Cardiac muscle cell (in vitro differentiated cells and primary cell): ENCODE measurements at regions not wholly inside any gene's neighbourhood (a gene's known extent, or its start where the extent isn't known, plus 50 kb on each side); places are given as distances from the start of the nearest gene placed in this dataset.
A peak's percentile ranks its signal among the peaks of the same experiment; 100 is the strongest.

Experiments used
- DNase-seq, 2 donors: peaks; one replicate each; pipeline versions ENCODE4 v3.0.0 to v3.0.0-alpha.2; 2010 to 2017; ENCODE audit warnings: low read depth in 1 of 2, low spot score in 1 of 2
- H3K27ac ChIP-seq: fragments of 200-600 bp; sonication (generic); 2 replicates; pipeline ENCODE4 v1.5.1; 2016
- H3K27me3 ChIP-seq: fragments of 200-600 bp; sonication (generic); 2 replicates; pipeline ENCODE4 v1.6.0; 2016; ENCODE audit warnings: control low read depth
- H3K36me3 ChIP-seq: fragments of 200-600 bp; sonication (generic); 2 replicates; pipeline ENCODE4 v1.5.1; 2016; ENCODE audit warnings: control low read depth
- H3K4me1 ChIP-seq: fragments of 200-600 bp; sonication (generic); 2 replicates; pipeline ENCODE4 v1.8.1; 2017; ENCODE audit warnings: low read depth, mild to moderate bottlenecking, mixed run types
- H3K4me3 ChIP-seq: fragments of 200-600 bp; sonication (generic); 2 replicates; pipeline ENCODE4 v1.5.1; 2016; ENCODE audit warnings: mild to moderate bottlenecking
- H3K9me3 ChIP-seq: fragments of 200-600 bp; sonication (generic); 2 replicates; pipeline ENCODE4 v1.5.1; 2017; ENCODE audit warnings: low read depth, mild to moderate bottlenecking, control low read depth
- TF ChIP-seq, protein P1 (sequence below): IDR thresholded peaks from 2 replicates; pipeline ENCODE4 v1.5.1; 2012; ENCODE audit warnings: low read depth, mild to moderate bottlenecking, low read length

DNA sequence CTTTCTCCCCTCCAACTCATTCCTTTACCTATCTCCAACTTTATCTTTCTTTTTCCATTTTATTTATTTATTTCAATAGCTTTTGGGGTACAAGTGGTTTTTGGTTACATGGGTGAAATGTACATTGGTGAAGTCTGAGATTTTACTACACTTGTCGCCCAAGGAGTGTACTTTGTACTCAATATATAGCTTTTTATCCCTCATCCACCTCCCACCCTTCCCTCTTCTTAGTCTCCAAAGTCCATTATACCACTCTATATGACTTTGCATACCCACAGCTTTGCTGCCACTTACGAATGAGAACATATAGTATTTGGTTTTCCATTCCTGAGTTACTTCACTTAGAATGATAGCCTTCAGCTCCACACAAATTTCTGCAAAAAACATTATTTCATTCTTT lies 152.6 kb upstream of the NUDT4 start:
- H3K4me3 ChIP-seq: no peak overlapping the region

DNA sequence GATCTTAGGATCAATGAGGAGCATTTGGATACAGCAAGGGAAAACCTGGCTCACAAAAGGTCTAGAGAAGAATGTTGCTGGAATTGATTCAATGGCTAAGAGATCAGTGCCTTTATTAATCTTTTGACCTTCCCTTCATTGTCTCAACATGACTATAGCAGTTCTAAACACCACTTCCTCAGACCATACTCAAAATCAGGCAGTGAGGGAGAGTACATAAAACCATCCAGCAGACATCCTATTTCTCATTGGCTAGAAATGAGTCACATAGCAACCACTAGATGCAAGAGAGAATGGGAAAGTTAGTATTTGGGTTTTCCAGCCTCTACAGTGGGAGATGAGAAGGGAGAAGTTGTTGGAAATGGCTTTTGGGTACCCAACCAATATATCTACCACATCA lies 151.4 kb upstream of the NUDT4 start:
- Histone ChIP-seq H3K36me3 (no peaks in the 10 kb centered on the region), H3K9me3 (no peaks in the 10 kb centered on the region), H3K4me3 (no peak overlapping the region), H3K4me1 (peaks cover 16% of the 10 kb centered on the region), H3K27me3 (no peaks in the 10 kb centered on the region), H3K27ac (no peak overlapping the region)
- TF ChIP-seq, protein P1, sequence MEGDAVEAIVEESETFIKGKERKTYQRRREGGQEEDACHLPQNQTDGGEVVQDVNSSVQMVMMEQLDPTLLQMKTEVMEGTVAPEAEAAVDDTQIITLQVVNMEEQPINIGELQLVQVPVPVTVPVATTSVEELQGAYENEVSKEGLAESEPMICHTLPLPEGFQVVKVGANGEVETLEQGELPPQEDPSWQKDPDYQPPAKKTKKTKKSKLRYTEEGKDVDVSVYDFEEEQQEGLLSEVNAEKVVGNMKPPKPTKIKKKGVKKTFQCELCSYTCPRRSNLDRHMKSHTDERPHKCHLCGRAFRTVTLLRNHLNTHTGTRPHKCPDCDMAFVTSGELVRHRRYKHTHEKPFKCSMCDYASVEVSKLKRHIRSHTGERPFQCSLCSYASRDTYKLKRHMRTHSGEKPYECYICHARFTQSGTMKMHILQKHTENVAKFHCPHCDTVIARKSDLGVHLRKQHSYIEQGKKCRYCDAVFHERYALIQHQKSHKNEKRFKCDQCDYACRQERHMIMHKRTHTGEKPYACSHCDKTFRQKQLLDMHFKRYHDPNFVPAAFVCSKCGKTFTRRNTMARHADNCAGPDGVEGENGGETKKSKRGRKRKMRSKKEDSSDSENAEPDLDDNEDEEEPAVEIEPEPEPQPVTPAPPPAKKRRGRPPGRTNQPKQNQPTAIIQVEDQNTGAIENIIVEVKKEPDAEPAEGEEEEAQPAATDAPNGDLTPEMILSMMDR: no peak
- DNase-seq: no peak

More for the DNA sequence above, 152.6 kb upstream of the NUDT4 start:
- H3K27ac ChIP-seq: no peak overlapping the region
- H3K36me3 ChIP-seq: no peaks in the 10 kb centered on the region
- H3K27me3 ChIP-seq: no peaks in the 10 kb centered on the region
- TF ChIP-seq, protein P1: no peak
- peaks cover 25% of the 10 kb centered on the region for H3K4me1 ChIP-seq
- no peak for DNase-seq
- H3K9me3 ChIP-seq: no peaks in the 10 kb centered on the region

DNA sequence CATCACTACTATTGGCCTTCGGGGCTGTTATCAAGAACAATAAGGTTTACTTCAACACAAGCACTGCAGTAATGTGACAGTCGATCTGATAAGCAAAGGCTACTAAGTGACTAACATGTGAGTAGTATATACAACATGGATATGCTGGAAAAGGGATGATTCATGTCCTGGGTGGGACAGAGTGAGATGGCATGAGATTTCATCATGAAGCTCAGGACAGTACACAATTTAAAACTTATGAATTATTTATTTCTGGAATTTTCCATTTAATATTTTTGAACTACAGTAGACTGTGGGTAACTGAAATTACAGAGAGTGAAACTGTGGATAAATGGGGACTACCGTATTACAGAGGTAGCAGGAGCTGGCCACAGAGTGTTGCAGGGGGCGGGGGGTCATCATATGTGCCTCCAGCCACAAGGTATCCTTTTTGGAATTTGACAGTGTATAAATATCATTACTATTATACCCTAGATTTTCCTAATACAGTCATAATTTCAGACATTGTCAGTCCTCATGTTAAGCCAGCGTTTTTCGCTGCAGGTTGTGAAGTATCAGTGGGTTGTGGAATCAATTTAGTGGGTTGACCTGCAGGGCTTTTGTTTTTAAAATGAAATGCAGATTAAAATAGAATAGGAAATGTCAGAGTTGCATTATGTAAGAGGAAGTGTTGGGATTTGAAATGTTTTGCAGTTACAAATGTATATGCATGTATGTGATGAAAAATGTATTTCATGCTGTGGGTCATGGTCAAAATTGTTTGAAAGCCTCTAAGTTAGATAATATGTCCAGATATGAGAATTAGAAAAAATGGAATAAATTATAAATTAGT lies 148.0 kb upstream of the NUDT4 start:
- Histone ChIP-seq H3K27me3 (no peaks in the 10 kb centered on the region), H3K36me3 (no peaks in the 10 kb centered on the region), H3K9me3 (no peaks in the 10 kb centered on the region), H3K4me3 (no peak overlapping the region), H3K27ac (no peak overlapping the region), H3K4me1 (peaks cover 5% of the 10 kb centered on the region)
- TF ChIP-seq, protein P1: no peak
- DNase-seq: peak in 1 of 2 donors; percentile 85

DNA sequence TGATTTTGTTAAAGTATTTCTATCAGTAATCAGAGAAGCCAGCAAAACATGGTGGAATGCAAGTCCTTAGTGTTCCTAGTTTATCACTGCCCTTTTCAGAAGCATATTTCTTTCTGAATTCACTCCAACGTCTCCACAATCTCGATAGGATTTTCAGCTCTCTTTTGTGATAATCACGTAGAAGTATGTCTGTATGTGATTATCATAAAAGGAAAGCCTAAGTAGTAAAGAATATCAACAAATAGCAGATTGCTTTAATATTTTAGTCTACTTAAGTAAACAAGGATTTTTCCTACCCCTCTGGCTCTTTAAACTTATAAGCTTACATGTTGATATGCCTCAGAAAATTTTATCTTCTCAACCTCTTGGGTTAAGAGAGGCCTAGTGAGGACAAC lies 147.4 kb upstream of the NUDT4 start:
- no peak overlapping the region for H3K4me3 ChIP-seq
- TF ChIP-seq, protein P1: no peak
- no peak overlapping the region for H3K27ac ChIP-seq
- H3K36me3 ChIP-seq: no peaks in the 10 kb centered on the region
- H3K9me3 ChIP-seq: no peaks in the 10 kb centered on the region
- peaks cover 5% of the 10 kb centered on the region for H3K4me1 ChIP-seq
- no peaks in the 10 kb centered on the region for H3K27me3 ChIP-seq
- peak in 1 of 2 donors; percentile 11 for DNase-seq

DNA sequence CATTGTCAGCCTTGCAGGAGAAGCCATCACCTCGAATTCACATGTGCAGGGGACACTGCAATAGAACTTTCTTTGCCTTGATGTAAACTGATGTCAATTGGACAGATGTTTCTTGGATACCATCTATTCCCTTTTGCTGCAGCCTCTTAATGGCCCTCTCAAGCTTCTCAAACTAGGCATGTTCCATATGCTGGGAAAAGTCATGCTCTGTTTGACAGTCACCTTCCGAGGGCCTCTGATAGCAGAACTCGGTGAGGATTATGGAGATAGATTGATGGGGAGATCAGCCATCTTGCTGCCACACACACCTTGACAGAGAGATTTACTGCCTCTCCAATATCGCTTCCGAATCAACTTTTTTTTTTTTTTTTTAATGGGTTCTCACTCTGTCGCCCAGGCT lies 145.8 kb upstream of the NUDT4 start:
- Histone ChIP-seq H3K4me3 (no peak overlapping the region), H3K27me3 (no peaks in the 10 kb centered on the region), H3K36me3 (no peaks in the 10 kb centered on the region), H3K9me3 (no peaks in the 10 kb centered on the region), H3K27ac (no peak overlapping the region), H3K4me1 (peaks cover 5% of the 10 kb centered on the region)
- DNase-seq: no peak
- TF ChIP-seq, protein P1: no peak
